ENCODE measurements at regions not wholly inside any gene's neighbourhood (a gene's known extent, or its start where the extent isn't known, plus 50 kb on each side); places are given as distances from the start of the nearest gene placed in this dataset.

GRCh38 chr2:108080177-108080576 lies 93.9 kb downstream of the SLC5A7 start:
- no peak overlapping the region for H3K27ac ChIP-seq
- no peak for TF ChIP-seq CTCF (conservative IDR thresholded peaks at IDR 0.05)

- no peak overlapping the region for H3K27ac ChIP-seq
- TF ChIP-seq CTCF (conservative IDR thresholded peaks at IDR 0.05), result no peak
These were observed 96.7 kb downstream of the SLC5A7 start for GRCh38 chr2:108082978-108083377.

- H3K27ac ChIP-seq, result no peak overlapping the region
- TF ChIP-seq CTCF (conservative IDR thresholded peaks at IDR 0.05), result no peak
These were observed 98.0 kb downstream of the SLC5A7 start for GRCh38 chr2:108084311-108084710.

GRCh38 chr2:108092886-108093285 lies 106.6 kb downstream of the SLC5A7 start:
- TF ChIP-seq CTCF (conservative IDR thresholded peaks at IDR 0.05), result no peak
- no peak overlapping the region for H3K27ac ChIP-seq

GRCh38 chr2:108101481-108101880 lies 115.2 kb downstream of the SLC5A7 start:
- H3K27ac ChIP-seq, result no peak overlapping the region
- no peak for TF ChIP-seq CTCF (conservative IDR thresholded peaks at IDR 0.05)

GRCh38 chr2:108106731-108107130 lies 120.4 kb downstream of the SLC5A7 start:
- TF ChIP-seq CTCF (conservative IDR thresholded peaks at IDR 0.05), result no peak
- H3K27ac ChIP-seq, result no peak overlapping the region

- no peak for TF ChIP-seq CTCF (conservative IDR thresholded peaks at IDR 0.05)
- H3K27ac ChIP-seq, result no peak overlapping the region
These were observed 125.6 kb downstream of the SLC5A7 start for GRCh38 chr2:108111936-108112335.

- no peak overlapping the region for H3K27ac ChIP-seq
- TF ChIP-seq CTCF (conservative IDR thresholded peaks at IDR 0.05), result no peak
These were observed 123.9 kb upstream of the SULT1C3 start for GRCh38 chr2:108115868-108116267.

All from VCaP (cell line).